Cardiac septum (tissue), 1 donor: ENCODE measurements at regions not wholly inside any gene's neighbourhood (a gene's known extent, or its start where the extent isn't known, plus 50 kb on each side); places are given as distances from the start of the nearest gene placed in this dataset.
"Not testable (repeated sequence)": the region's sequence is repeated elsewhere in the genome, so short reads cannot be mapped to it uniquely, and the experiment has no call there.

Experiments
- DNase-seq: peaks from one replicate; pipeline ENCODE4 v3.0.0-alpha.2; 2020; ENCODE audit warnings: low spot score
- intact Hi-C: fragments of 100-400 bp; cut with DNase I; formaldehyde crosslinking; loops from one replicate; pipeline ENCODE4 v1.14.0; 2022
- donor health status: DM: no; HTN: no; CAD: no.

- intact Hi-C loops = no loop called here
- peak; percentile 39 for DNase-seq
Observed at GRCh38 chr9:95572381-95573151, 55.8 kb upstream of the PTCH1 start.

- DNase-seq = no peak
- intact Hi-C loops = no loop called here
Observed at GRCh38 chr9:95570646-95571045, 53.9 kb upstream of the PTCH1 start.

- DNase-seq = no peak
- intact Hi-C loops = no loop called here
Observed at GRCh38 chr9:95570150-95570549, 53.4 kb upstream of the PTCH1 start.

GRCh38 chr9:95568735-95569134 lies 52.0 kb upstream of the PTCH1 start:
- DNase-seq, intact Hi-C loops: not testable (repeated sequence)
